Globus pallidus (tissue), 1 donor: ENCODE measurements at regions not wholly inside any gene's neighbourhood (a gene's known extent, or its start where the extent isn't known, plus 50 kb on each side); places are given as distances from the start of the nearest gene placed in this dataset.

Experiments used
- DNase-seq: peaks from one replicate; pipeline ENCODE4 v3.0.0-alpha.2; 2015; ENCODE audit warnings: low spot score

DNA sequence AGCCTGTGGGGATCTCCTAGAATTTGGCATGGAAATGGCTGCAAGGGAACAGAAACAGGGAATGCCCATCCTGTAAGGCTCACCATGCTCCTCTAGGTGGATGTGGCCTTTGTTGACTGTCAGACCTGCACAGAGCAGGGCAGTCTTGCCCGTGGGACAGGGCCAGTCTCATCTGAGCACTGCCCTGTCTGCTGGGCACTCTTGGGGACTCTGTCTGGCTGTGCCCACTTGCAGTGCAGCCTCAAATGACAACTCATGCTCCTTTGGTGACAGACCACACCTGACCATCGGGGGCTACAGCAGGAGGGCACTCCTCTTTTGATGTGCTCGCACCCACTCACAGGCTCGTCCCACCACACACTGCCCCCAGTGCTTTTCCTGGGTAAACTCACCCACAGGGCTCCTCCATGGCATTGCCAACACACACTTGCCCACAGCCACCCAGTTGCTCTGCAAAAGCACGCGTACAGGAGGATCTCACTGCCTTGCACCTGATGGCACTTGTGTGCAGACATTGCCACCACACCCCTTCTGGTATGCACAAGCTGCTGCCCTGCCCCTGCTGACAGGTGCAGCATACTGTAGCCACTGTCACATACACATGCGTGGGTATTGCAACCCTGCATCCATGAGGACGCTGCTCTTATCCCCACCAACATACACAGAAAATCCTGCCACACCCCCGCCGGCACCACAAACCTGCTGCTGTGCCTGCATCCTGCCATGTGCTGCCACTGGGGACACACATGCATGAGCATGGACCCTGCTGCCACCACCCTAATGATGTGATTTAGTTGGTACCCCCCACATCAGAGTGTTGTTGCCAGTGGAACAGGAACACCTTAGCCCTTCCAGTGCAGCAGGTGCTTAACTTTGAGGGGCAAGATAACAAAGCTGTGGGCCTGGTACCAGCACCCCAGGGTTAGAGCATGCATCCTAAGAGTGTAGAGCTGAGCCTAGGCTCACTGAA is 100.1 kb upstream of the ARHGEF9 start:
- no peak for DNase-seq

DNA sequence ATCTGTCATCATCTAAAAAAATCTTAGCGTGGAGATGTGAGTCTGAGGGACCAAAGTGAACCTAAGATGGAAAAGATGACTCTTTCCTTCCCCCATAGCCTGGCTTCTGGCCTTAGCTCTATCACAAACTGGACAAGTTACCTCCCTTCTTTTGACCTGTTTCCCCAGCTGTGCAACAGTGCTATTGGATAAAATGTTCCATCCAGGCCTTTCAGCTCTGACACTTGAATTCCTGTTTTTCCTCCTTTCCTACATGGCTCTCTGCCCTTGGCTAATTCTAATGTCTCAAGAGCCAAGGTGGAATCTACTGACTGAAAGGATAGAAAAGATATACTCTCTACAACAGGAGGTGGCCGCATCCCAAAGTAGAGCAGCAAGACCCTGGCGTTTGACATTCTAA is 84.5 kb upstream of the ARHGEF9 start:
- no peak for DNase-seq

DNA sequence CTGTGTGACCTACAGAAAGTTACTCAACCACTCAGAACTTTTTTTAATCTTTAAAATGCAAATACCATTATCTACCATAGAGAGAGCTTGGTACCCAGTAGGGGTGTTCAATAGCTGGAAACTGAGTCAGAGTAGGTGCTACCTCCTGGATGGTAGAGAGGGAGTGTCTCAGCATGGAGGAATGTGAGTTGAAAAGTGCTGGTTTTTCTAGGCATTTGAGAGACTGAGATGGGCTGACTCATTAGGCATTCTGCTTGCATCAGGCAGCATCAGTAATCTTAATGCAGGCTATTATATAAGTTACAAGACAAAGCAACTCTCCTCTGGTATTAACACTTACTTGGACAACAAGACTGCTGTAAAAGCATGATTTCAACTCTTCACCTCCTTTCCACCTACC is 70.9 kb upstream of the ARHGEF9 start:
- no peak for DNase-seq

DNA sequence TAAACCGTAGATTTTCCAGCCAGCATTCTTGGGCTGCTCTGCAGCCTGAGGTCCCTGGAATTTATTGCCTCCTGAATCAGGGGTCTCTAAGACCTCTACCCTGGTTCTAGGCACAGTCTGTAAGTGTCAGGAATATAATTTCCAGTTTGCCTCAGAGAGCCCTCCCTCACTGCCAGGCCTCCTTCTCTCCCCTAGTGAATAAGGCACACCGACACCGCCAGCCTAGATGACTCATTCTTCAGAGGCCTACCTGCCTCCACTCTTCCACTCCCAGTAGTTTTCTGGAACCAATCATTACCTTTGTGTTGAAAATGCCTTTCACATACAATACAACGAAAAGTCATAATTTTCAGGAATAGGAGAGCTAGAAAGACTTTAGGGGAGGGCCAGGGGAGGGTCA is 50.3 kb upstream of the ARHGEF9 start:
- DNase-seq = no peak
